ENCODE measurements at regions not wholly inside any gene's neighbourhood (a gene's known extent, or its start where the extent isn't known, plus 50 kb on each side); places are given as distances from the start of the nearest gene placed in this dataset.

GRCh38 chr7:25391295-25391861 is 163.1 kb upstream of the NPVF start:
- Mint-ChIP-seq H3K36me3 (ENCODE audit: low read depth) (no peaks in the 10 kb centered on the region), H3K4me1 (ENCODE audit: low read depth) (peaks cover 3% of the 10 kb centered on the region), H3K4me3 (no peak overlapping the region), H3K27ac (no peak overlapping the region), H3K27me3 (ENCODE audit: low read depth) (peaks cover 2% of the 10 kb centered on the region), H3K9me3 (no peaks in the 10 kb centered on the region)
- intact Hi-C loops (cut with micrococcal nuclease), result loop anchor here (1.0 kb wide), 2 partner anchors 175 to 460 kb away; no protein-coding TSS in a partner anchor
- DNase-seq, result no peak
- CTCF ChIA-PET, result interaction anchor here (0.5 to 10.6 kb wide), 14 partner anchors 9 to 475 kb away, joined by 3 to 113 read pairs (median 4); no protein-coding TSS in a partner anchor

- intact Hi-C loops (cut with micrococcal nuclease), result loop anchor here (1.0 kb wide), 2 partner anchors 174 to 459 kb away; no protein-coding TSS in a partner anchor
- Mint-ChIP-seq H3K36me3 (ENCODE audit: low read depth) (no peaks in the 10 kb centered on the region), H3K4me1 (ENCODE audit: low read depth) (peaks cover 3% of the 10 kb centered on the region), H3K27me3 (ENCODE audit: low read depth) (peaks cover 2% of the 10 kb centered on the region), H3K27ac (no peak overlapping the region), H3K9me3 (no peaks in the 10 kb centered on the region), H3K4me3 (no peak overlapping the region)
- CTCF ChIA-PET, result interaction anchor here (0.5 to 10.6 kb wide), 10 partner anchors 11 to 475 kb away, joined by 3 to 113 read pairs (median 6); no protein-coding TSS in a partner anchor
- DNase-seq, result no peak
These were observed 163.8 kb upstream of the NPVF start for GRCh38 chr7:25391961-25392587.

- CTCF ChIA-PET, result interaction anchor here (0.9 to 10.6 kb wide), 6 partner anchors 12 to 459 kb away, joined by 3 to 113 read pairs (median 14); no protein-coding TSS in a partner anchor
- Mint-ChIP-seq H3K27ac (no peak overlapping the region), H3K4me3 (no peak overlapping the region), H3K4me1 (ENCODE audit: low read depth) (peaks cover 3% of the 10 kb centered on the region), H3K27me3 (ENCODE audit: low read depth) (peaks cover 2% of the 10 kb centered on the region), H3K36me3 (ENCODE audit: low read depth) (no peaks in the 10 kb centered on the region), H3K9me3 (no peaks in the 10 kb centered on the region)
- intact Hi-C loops (cut with micrococcal nuclease), result no loop called here
- DNase-seq, result no peak
These were observed 164.5 kb upstream of the NPVF start for GRCh38 chr7:25392588-25393338.

- intact Hi-C loops (cut with micrococcal nuclease), result no loop called here
- no peak overlapping the region for H3K27ac Mint-ChIP-seq
- no peak overlapping the region for H3K4me3 Mint-ChIP-seq
- no peaks in the 10 kb centered on the region for H3K36me3 Mint-ChIP-seq (ENCODE audit: low read depth)
- H3K9me3 Mint-ChIP-seq, result no peaks in the 10 kb centered on the region
- no peaks in the 10 kb centered on the region for H3K4me1 Mint-ChIP-seq (ENCODE audit: low read depth)
- CTCF ChIA-PET, result interaction anchor here (1.4 to 10.6 kb wide), 4 partner anchors 136 to 171 kb away, joined by 3 to 113 read pairs (median 51); no protein-coding TSS in a partner anchor
- no peak for DNase-seq
- peaks cover 2% of the 10 kb centered on the region for H3K27me3 Mint-ChIP-seq (ENCODE audit: low read depth)
These were observed 167.7 kb upstream of the NPVF start for GRCh38 chr7:25395976-25396375.

- DNase-seq, result no peak
- no peak overlapping the region for H3K27ac Mint-ChIP-seq
- H3K36me3 Mint-ChIP-seq (ENCODE audit: low read depth), result no peaks in the 10 kb centered on the region
- H3K27me3 Mint-ChIP-seq (ENCODE audit: low read depth), result peaks cover 4% of the 10 kb centered on the region
- no peaks in the 10 kb centered on the region for H3K9me3 Mint-ChIP-seq
- CTCF ChIA-PET, result interaction anchor here (1.1 to 10.6 kb wide), 4 partner anchors 21 to 171 kb away, joined by 3 to 94 read pairs (median 6); no protein-coding TSS in a partner anchor
- no peaks in the 10 kb centered on the region for H3K4me1 Mint-ChIP-seq (ENCODE audit: low read depth)
- intact Hi-C loops (cut with micrococcal nuclease), result no loop called here
- H3K4me3 Mint-ChIP-seq, result no peak overlapping the region
These were observed 168.4 kb upstream of the NPVF start for GRCh38 chr7:25396668-25397067.

GRCh38 chr7:25398418-25398817 is 170.1 kb upstream of the NPVF start:
- Mint-ChIP-seq H3K27me3 (ENCODE audit: low read depth) (peaks cover 4% of the 10 kb centered on the region), H3K27ac (no peak overlapping the region), H3K36me3 (ENCODE audit: low read depth) (no peaks in the 10 kb centered on the region), H3K4me3 (no peak overlapping the region), H3K9me3 (no peaks in the 10 kb centered on the region), H3K4me1 (ENCODE audit: low read depth) (no peaks in the 10 kb centered on the region)
- intact Hi-C loops (cut with micrococcal nuclease), result no loop called here
- CTCF ChIA-PET, result no interaction called here
- no peak for DNase-seq

- CTCF ChIA-PET, result no interaction called here
- Mint-ChIP-seq H3K27ac (no peak overlapping the region), H3K4me1 (ENCODE audit: low read depth) (no peaks in the 10 kb centered on the region), H3K27me3 (ENCODE audit: low read depth) (peaks cover 4% of the 10 kb centered on the region), H3K4me3 (no peak overlapping the region), H3K36me3 (ENCODE audit: low read depth) (no peaks in the 10 kb centered on the region), H3K9me3 (no peaks in the 10 kb centered on the region)
- no peak for DNase-seq
- intact Hi-C loops (cut with micrococcal nuclease), result no loop called here
These were observed 170.9 kb upstream of the NPVF start for GRCh38 chr7:25399000-25399750.

- intact Hi-C loops (cut with micrococcal nuclease), result no loop called here
- Mint-ChIP-seq H3K36me3 (ENCODE audit: low read depth) (no peaks in the 10 kb centered on the region), H3K27ac (no peak overlapping the region), H3K9me3 (no peaks in the 10 kb centered on the region), H3K27me3 (ENCODE audit: low read depth) (peaks cover 4% of the 10 kb centered on the region), H3K4me3 (no peak overlapping the region), H3K4me1 (ENCODE audit: low read depth) (no peaks in the 10 kb centered on the region)
- DNase-seq, result no peak
- CTCF ChIA-PET, result interaction anchor here (0.7 kb wide), 1 partner anchor 23 kb away, joined by 3 read pairs; no protein-coding TSS in a partner anchor
These were observed 174.2 kb upstream of the NPVF start for GRCh38 chr7:25402532-25402931.

GRCh38 chr7:25405736-25406135 is 177.4 kb upstream of the NPVF start:
- no peaks in the 10 kb centered on the region for H3K4me1 Mint-ChIP-seq (ENCODE audit: low read depth)
- CTCF ChIA-PET, result no interaction called here
- no peak for DNase-seq
- H3K36me3 Mint-ChIP-seq (ENCODE audit: low read depth), result no peaks in the 10 kb centered on the region
- H3K27ac Mint-ChIP-seq, result no peak overlapping the region
- H3K4me3 Mint-ChIP-seq, result no peak overlapping the region
- peaks cover 2% of the 10 kb centered on the region for H3K27me3 Mint-ChIP-seq (ENCODE audit: low read depth)
- no peaks in the 10 kb centered on the region for H3K9me3 Mint-ChIP-seq
- intact Hi-C loops (cut with micrococcal nuclease), result no loop called here

GRCh38 chr7:25407053-25407452 is 178.8 kb upstream of the NPVF start:
- intact Hi-C loops (cut with micrococcal nuclease), result no loop called here
- no peaks in the 10 kb centered on the region for H3K27me3 Mint-ChIP-seq (ENCODE audit: low read depth)
- no peaks in the 10 kb centered on the region for H3K36me3 Mint-ChIP-seq (ENCODE audit: low read depth)
- no peak overlapping the region for H3K27ac Mint-ChIP-seq
- no peak for DNase-seq
- H3K4me3 Mint-ChIP-seq, result no peak overlapping the region
- CTCF ChIA-PET, result interaction anchor here (0.9 kb wide), 1 partner anchor 158 kb away, joined by 3 read pairs; no protein-coding TSS in a partner anchor
- H3K4me1 Mint-ChIP-seq (ENCODE audit: low read depth), result no peaks in the 10 kb centered on the region
- H3K9me3 Mint-ChIP-seq, result no peaks in the 10 kb centered on the region

- Mint-ChIP-seq H3K36me3 (ENCODE audit: low read depth) (no peaks in the 10 kb centered on the region), H3K27me3 (ENCODE audit: low read depth) (no peaks in the 10 kb centered on the region), H3K4me3 (no peak overlapping the region), H3K4me1 (ENCODE audit: low read depth) (no peaks in the 10 kb centered on the region), H3K27ac (no peak overlapping the region), H3K9me3 (no peaks in the 10 kb centered on the region)
- no peak for DNase-seq
- CTCF ChIA-PET, result interaction anchor here (0.7 to 0.9 kb wide), 2 partner anchors 157 to 198 kb away, joined by 3 to 4 read pairs; no protein-coding TSS in a partner anchor
- intact Hi-C loops (cut with micrococcal nuclease), result no loop called here
These were observed 179.9 kb upstream of the NPVF start for GRCh38 chr7:25408012-25408687.

Measured in activated naive CD4-positive, alpha-beta T cell treated with anti-CD3 and anti-CD28 coated beads for 36 hours (primary cell).